ENCODE measurements at regions not wholly inside any gene's neighbourhood (a gene's known extent, or its start where the extent isn't known, plus 50 kb on each side); places are given as distances from the start of the nearest gene placed in this dataset.
"Not testable (repeated sequence)": the region's sequence is repeated elsewhere in the genome, so short reads cannot be mapped to it uniquely, and the experiment has no call there.

DNA sequence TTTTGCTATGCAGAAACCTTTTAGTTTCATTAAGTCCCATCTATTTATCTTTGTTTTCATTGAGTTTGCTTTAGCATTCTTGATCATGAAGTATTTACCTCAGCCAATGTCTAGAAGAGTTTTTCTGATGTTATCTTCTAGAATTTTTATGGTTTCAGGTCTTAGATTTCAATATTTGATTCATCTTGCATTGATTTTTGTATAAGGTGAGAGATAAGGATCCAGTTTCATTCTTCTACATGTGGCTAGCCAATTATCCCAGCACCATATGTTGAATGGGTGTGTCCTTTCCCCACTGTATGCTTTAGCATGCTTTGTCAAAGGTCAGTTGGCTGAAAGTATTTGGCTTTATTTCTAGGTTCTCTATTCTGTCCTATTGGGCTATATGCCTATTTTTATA is 395.2 kb downstream of the HGF start:
- not testable (repeated sequence) for TF ChIP-seq EZH2 (IDR thresholded peaks at IDR 0.05; ENCODE audit: insufficient read depth, poor library complexity, severe bottlenecking); EZH2phosphoT487 (IDR thresholded peaks at IDR 0.05; ENCODE audit: insufficient read depth, low read depth)
